ENCODE measurements at regions not wholly inside any gene's neighbourhood (a gene's known extent, or its start where the extent isn't known, plus 50 kb on each side); places are given as distances from the start of the nearest gene placed in this dataset.

- WGBS (ENCODE audit: insufficient coverage, low coverage, low lambda C conversion rate, missing lambda C conversion rate), result 50% methylated on average over 1 of the region's 3 CpGs
- no peak for ATAC-seq
- Histone ChIP-seq H3K4me3 (no peak overlapping the region), H3K36me3 (no peaks in the 10 kb centered on the region), H3K9me3 (no peaks in the 10 kb centered on the region), H3K27me3 (no peaks in the 10 kb centered on the region), H3K27ac (no peak overlapping the region), H3K4me1 (no peaks in the 10 kb centered on the region)
- intact Hi-C loops (cut with DNase I), result no loop called here
- no peak for DNase-seq
- TF ChIP-seq POLR2A (IDR thresholded peaks at IDR 0.05), result no peak
- TF ChIP-seq CTCF (IDR thresholded peaks at IDR 0.05), result no peak
Observed at GRCh38 chr2:19119326-19120001, 239.0 kb downstream of the OSR1 start.

- intact Hi-C loops (cut with DNase I), result no loop called here
- no peak overlapping the region for H3K27ac ChIP-seq
- WGBS (ENCODE audit: insufficient coverage, low coverage, low lambda C conversion rate, missing lambda C conversion rate), result 71% methylated on average over 3 of the region's 4 CpGs
- no peak for DNase-seq
- no peak for ATAC-seq
- no peaks in the 10 kb centered on the region for H3K9me3 ChIP-seq
- no peak overlapping the region for H3K4me3 ChIP-seq
- H3K36me3 ChIP-seq, result no peaks in the 10 kb centered on the region
- TF ChIP-seq POLR2A (IDR thresholded peaks at IDR 0.05), result no peak
- no peak for TF ChIP-seq CTCF (IDR thresholded peaks at IDR 0.05)
- H3K27me3 ChIP-seq, result no peaks in the 10 kb centered on the region
- no peaks in the 10 kb centered on the region for H3K4me1 ChIP-seq
Observed at GRCh38 chr2:19116918-19117317, 241.5 kb downstream of the OSR1 start.

GRCh38 chr2:19114754-19115231 is 243.6 kb downstream of the OSR1 start:
- no peak overlapping the region for H3K27ac ChIP-seq
- no peak overlapping the region for H3K4me3 ChIP-seq
- no peak for ATAC-seq
- no peak for DNase-seq
- no peaks in the 10 kb centered on the region for H3K27me3 ChIP-seq
- H3K4me1 ChIP-seq, result no peaks in the 10 kb centered on the region
- no peaks in the 10 kb centered on the region for H3K36me3 ChIP-seq
- no peaks in the 10 kb centered on the region for H3K9me3 ChIP-seq
- no peak for TF ChIP-seq CTCF (IDR thresholded peaks at IDR 0.05)
- TF ChIP-seq POLR2A (IDR thresholded peaks at IDR 0.05), result no peak
- intact Hi-C loops (cut with DNase I), result no loop called here

- H3K4me3 ChIP-seq, result no peak overlapping the region
- H3K9me3 ChIP-seq, result no peaks in the 10 kb centered on the region
- no peak for DNase-seq
- TF ChIP-seq CTCF (IDR thresholded peaks at IDR 0.05) (no peak), POLR2A (IDR thresholded peaks at IDR 0.05) (no peak)
- ATAC-seq, result no peak
- 65% methylated on average over 1 of the region's 1 CpG for WGBS (ENCODE audit: insufficient coverage, low coverage, low lambda C conversion rate, missing lambda C conversion rate)
- H3K36me3 ChIP-seq, result no peaks in the 10 kb centered on the region
- no peaks in the 10 kb centered on the region for H3K4me1 ChIP-seq
- intact Hi-C loops (cut with DNase I), result no loop called here
- H3K27ac ChIP-seq, result no peak overlapping the region
- H3K27me3 ChIP-seq, result no peaks in the 10 kb centered on the region
Observed at GRCh38 chr2:19114126-19114525, 244.3 kb downstream of the OSR1 start.

- WGBS (ENCODE audit: insufficient coverage, low coverage, low lambda C conversion rate, missing lambda C conversion rate), result 41% methylated on average over 3 of the region's 3 CpGs
- Histone ChIP-seq H3K4me1 (no peaks in the 10 kb centered on the region), H3K36me3 (no peaks in the 10 kb centered on the region), H3K27me3 (no peaks in the 10 kb centered on the region), H3K27ac (no peak overlapping the region), H3K9me3 (no peaks in the 10 kb centered on the region), H3K4me3 (no peak overlapping the region)
- ATAC-seq (no peak), DNase-seq (no peak)
- intact Hi-C loops (cut with DNase I), result no loop called here
- no peak for TF ChIP-seq POLR2A (IDR thresholded peaks at IDR 0.05)
- TF ChIP-seq CTCF (IDR thresholded peaks at IDR 0.05), result no peak
Observed at GRCh38 chr2:19111354-19111753, 247.1 kb downstream of the OSR1 start.
